ENCODE measurements at regions not wholly inside any gene's neighbourhood (a gene's known extent, or its start where the extent isn't known, plus 50 kb on each side); places are given as distances from the start of the nearest gene placed in this dataset.

- TF ChIP-seq POLR2A (IDR thresholded peaks at IDR 0.05) (no peak), CTCF (IDR thresholded peaks at IDR 0.05) (no peak)
Measured at GRCh38 chr13:73168953-73169401, 110.2 kb downstream of the KLF5 start.

All from body of pancreas (tissue), 4 donors.